ENCODE measurements at regions not wholly inside any gene's neighbourhood (a gene's known extent, or its start where the extent isn't known, plus 50 kb on each side); places are given as distances from the start of the nearest gene placed in this dataset.

DNA sequence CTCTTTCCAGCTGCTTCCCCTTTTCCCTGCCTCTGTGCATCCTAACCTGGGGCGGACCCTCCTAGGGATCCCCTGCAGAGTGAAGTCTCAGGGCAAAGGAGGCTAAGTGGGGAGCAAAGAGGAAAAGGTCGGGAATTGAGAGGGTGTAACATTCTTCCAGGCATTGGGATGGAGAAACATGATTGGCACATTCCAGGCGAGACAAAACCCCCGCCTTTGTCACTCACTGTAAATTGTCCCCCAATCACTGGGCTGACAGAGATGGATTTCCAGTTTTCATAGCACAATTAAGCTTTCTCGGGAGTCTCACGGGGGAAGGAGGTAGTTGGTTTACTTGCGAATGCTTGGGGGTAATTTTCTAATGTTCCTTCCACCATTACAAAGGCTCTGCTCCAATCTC is 74.9 kb downstream of the MIAT start:
- no peak for DNase-seq (ENCODE audit: low spot score)

DNA sequence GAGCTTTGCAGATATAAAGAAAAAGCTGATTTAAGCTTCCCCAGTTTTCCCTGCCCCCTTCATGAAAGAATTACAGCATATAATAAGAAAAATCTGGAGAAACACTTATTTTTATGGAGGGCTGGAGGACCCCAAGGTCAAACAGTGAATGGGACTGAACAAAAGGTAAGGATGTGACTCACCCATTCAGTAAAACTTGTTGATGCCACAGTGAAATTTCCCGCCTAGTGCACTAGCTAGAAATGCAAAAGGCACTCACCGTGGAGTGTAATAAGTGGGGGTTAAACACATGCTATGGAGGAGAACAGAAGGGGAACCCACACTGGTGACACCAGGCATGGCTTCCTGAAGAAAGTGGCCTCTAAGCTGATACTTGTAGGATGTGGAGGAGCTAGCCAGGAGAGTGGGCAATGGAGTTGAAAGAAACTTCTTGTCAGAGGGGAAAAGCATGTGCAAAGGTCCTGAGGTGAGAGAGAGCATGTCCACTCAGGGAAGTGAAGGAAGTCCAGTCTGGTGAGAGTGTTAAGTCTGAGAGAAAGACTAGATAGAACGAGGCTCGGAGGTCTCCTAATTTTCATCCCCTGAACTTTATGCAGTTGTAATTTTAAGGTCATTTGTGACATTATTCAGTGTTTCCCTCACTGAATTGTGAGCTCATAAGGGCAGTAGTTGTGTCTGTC is 77.1 kb downstream of the MIAT start:
- no peak for DNase-seq (ENCODE audit: low spot score)

DNA sequence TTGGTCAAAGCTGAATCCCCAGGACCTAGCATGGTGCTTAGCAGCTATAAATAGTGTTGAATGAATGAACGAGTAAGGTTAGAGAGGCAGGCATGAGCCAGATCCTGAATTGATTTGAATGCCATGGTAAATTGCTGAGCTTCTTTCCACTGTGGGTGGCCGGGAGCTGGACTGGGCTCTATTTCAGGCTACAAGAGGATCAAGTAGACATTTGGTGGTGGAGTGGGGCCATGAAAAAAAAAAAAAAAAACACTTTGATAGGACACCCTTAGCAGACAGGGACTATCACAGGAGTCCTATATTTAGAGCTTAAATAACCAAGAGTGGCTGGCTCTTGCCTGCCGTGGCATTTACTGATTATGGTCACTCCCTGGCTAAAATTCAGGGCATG is 77.6 kb downstream of the MIAT start:
- DNase-seq (ENCODE audit: low spot score), result no peak

DNA sequence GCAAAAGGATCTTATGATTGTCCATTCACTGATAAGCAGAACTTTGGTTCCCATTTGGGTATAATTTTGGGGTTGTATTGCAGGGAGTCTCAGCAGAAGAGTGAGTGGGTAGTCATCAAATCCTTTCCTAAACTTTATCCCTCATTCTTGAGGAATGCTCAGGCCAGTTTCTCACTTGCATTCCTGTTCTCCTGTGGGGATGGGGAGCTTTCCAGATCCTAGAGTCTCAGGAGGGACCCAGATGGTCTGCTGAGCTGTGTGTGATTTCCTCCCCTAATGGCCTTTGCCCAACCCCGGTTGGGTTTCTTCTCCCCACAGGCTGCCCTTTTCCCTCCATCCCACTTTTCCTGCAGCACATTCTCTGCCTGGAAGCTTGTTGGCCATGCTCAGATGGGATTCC is 79.9 kb downstream of the MIAT start:
- no peak for DNase-seq (ENCODE audit: low spot score)

DNA sequence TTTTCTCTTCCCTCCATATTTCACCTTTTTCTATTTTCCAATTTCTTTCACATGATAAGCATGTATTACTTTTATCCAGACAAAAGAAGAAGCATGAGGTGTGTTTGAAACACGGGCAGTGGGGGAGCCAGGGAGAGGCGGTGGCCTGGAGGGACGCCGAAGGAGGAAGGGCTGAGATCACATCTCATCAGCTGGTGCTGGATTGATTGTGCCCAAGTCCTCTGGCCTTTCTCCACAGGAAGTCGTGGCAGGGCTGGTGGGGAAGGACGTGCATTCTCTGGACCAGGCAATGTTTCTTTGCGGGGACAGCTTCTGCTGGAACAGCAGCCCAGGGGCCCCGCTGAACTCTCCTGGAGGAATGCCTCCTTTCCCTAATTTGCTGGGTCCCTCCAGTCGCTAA is 82.9 kb downstream of the MIAT start:
- DNase-seq (ENCODE audit: low spot score), result no peak

DNA sequence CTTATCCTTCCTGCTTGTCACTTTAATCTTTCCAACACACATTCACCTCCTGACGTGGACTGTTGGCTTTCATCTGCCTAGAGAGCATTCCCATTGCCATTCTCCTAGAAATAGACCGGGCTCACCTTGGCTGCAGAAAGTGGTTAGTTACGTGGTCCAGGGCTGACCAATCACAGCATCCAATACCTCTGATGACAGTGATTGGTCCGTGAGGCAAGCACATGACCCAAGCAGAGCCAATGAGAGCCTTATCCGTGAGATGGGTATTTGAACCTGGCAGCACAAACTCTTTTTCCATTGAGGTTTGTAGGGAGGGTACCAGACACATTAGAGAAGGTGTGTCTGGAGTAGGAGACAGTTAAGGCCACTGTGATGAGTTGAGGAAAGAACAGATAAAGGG is 85.8 kb downstream of the MIAT start:
- DNase-seq (ENCODE audit: low spot score), result no peak

DNA sequence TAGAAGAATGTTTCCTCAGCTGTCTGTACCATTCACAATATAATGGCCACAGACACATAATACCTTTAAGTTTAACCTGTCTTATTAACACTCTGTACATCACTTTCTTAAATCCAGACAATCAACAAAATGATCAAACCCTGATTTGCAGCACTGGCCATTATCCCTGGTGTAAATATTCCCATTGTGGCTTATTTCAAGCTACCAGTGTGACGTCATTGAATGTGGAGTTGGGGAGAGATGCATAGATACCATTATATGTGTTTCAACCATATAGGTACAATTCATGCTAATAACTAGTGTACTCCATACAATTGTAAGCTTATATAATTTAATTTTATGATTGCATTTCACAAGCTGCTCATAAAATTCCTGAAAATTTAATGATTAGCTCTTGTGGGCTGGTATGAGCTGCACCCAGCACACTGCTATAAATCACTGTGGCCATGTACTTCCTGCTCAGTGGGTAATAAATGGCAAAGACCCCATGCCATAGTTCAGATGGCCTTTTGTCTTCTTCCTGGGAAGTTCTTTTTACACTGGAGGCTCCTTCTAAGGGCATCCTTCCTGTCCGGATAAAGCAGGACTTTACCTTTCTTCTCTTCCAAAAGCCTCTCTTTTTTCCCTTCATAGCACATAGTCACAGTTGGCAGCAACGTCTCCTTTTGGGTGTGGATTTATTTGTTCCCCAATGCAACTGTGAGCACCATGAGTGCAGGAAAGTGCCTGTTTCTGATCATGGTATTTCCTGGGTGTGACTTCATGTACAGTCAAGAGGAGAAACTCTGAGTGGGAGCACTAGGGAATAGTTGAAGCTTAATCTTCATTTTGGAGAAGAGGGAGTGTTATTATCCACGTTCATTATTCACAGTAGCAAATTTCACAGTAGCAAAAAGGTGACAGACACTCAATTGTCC is 87.8 kb downstream of the MIAT start:
- no peak for DNase-seq (ENCODE audit: low spot score)

DNA sequence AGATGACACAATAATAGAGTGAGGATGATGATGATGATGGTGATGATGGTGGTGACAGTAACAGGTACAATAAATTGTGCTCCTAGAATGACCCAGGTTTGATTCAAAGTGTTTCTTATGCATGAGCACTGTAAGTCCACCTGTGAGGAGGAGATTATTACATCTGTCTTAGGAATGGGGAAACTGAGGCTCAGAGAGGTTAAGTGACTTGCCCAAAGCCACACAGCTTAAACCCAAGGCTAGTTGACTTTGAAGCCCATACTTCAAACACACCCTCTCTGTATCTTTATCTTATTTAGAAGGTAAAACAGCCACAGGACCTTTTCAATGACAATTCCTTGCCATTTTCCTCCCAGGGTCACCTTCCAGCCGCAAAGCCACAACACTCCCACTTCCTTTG is 88.9 kb downstream of the MIAT start:
- DNase-seq (ENCODE audit: low spot score), result no peak

DNA sequence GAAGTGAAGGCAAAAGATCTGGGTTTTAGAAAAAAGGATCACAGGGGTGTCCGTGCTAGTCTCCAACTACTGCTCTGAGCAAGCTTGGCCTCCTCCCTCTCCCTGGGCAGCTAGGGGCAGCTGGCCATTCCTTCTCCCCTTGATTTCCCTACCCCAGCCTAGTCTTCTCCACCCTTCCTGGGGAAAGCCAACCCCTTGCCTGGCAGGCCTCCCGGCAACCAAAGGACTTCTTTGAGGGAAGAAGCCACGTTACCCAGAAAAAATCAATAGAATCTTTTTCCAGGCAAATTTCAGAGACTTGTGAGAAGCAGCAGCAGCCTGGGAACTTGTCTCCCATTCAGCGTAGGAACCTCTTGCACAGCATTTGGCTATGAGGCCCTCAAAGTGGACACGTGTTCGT is 91.5 kb downstream of the MIAT start:
- no peak for DNase-seq (ENCODE audit: low spot score)

DNA sequence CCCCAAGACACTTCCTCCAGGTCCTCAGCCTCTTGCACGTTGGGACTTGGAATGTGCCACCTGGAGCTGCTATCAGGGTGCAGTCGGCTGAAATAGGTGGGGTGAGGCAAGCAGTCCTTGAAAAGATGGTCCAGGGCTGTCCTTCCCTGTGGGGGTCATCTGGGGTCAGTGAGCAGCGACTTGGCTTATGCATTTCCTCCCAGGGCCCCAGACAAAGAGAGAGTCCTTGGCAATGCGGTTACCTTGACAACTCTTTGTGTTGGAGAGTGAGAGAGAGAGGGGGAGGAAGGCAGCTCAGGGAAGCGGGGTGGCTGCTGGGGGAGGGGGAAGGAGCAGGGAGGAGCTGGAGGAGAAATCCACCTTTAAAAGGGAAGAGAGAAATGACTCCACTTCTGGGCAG is 93.8 kb downstream of the MIAT start:
- no peak for DNase-seq (ENCODE audit: low spot score)

DNA sequence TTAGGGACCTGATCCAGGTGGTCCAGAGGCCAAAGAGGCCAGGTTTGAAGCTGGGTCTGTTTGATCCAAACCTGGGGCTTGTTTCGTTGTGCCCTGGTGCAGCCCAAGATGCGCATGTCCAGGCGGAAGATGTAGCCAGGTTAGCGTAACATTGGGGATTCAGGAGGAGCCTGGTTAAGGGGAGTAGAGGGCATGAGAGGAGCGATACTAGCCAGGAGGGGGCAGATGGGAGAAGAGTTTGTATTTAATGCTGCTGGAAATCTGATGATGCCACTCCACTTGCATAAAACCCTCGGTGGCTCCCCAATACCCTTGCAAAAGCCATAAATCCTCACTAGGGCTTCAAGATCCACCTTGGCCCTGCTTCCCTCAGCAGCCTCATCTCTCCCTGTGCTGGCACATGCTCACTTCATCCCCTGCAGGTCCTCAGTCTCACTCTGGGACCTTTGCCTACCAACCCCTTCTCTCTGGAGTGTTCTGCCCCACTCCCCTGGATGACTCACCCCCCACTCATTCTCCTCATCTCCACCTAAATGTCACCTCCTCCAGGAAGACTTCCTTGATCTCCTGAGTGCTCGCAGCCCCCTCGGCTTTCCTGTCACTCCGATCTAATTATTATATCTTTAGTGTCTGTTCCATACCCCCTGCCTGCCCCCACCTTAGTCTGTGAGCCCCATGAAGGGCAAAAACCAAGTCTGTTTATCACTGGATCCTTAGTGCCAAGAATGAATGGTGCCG is 95.9 kb downstream of the MIAT start:
- no peak for DNase-seq (ENCODE audit: low spot score)

DNA sequence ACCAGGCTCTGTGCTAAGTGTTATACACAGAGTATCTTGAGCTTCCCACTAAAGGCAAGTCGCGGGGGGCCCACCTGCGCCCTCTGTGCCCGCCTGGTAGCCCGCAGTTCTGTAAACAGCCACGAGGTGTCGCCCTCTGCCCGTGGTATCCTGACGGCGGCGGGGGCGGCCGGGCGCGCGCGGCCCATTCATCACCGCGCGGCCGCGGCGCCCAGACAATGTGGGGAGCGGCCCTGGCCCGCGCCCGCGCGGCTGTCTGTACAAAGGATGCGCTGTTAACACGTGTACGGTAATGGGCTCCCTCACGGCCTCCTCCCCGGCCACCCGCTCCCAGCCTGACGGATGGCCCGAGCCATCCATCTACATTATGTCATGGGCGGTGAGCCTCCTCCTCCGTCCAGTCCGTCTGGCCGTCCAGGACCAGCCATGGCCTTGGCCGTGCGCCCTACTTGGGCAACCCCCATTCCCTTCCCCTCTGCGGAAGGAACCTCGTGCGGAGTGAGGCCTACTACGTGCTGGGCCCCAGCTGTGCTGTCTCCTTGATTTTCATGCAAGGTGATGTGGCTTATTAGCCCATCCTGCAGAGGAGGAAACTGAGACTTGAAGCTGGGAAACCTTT is 99.4 kb downstream of the MIAT start:
- peak; percentile 45 for DNase-seq (ENCODE audit: low spot score)

DNA sequence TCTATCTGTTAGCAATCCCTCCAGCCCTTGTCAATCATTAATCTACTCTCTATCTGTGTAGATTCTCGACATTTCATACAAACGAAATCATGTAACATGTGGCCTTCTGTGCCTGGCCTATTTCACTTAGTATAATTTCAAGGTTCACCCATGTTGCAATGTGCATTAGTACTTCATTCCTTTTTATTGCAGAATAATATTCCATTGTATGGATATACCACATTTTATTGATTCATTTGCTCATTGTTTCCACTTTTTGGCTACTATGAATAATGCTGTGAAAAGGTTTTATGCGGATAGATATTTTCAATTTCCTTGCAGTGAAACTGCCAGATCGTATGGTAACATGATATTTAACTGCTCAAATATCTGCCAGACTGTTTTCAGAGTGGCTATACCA is 100.1 kb downstream of the MIAT start:
- no peak for DNase-seq (ENCODE audit: low spot score)

DNA sequence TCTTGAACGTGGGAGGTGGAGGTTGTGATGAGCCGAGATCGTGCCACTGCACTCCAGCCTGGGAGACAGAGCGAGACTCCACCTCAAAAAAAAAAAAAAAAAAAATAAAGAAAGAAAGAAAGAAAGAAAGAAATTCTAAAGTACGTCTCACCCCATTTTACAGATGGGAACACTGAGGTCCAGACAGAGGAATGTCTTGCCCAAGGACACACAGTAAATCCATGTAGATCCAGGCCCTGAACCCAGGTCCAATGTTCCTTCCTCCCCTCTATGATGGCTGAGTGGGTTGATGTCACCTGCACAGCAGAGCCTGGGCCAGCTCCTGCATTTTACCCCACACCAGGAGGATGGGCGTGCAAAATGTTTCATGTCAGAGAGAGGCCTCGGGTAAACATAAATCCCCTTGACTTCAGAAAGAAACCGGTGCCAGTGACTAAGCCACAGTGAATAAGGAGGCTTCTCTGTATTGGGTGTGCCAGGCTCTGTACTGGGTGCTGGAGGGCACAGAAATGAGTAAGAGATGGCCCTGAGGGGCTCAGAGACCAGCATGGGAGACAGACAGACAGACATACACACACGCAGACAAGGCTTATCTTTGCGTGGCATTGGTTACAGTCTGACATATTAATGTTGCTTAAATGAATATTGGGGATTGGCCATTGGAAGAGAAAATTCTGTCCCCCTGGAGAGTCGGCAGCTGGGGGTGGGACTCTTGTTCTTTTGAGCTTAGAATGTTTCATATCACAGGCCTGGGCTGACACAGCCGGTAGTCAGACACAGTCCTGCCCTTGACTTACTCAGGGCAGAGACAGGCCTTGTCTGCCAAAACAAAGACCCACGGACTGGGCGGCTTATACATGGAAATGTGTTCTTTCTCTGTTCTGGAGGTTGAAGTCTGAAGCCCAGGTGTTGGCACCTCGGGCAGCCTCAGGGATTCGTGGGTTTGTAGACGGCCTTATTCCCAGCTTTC is 105.4 kb downstream of the MIAT start:
- no peak for DNase-seq (ENCODE audit: low spot score)

DNA sequence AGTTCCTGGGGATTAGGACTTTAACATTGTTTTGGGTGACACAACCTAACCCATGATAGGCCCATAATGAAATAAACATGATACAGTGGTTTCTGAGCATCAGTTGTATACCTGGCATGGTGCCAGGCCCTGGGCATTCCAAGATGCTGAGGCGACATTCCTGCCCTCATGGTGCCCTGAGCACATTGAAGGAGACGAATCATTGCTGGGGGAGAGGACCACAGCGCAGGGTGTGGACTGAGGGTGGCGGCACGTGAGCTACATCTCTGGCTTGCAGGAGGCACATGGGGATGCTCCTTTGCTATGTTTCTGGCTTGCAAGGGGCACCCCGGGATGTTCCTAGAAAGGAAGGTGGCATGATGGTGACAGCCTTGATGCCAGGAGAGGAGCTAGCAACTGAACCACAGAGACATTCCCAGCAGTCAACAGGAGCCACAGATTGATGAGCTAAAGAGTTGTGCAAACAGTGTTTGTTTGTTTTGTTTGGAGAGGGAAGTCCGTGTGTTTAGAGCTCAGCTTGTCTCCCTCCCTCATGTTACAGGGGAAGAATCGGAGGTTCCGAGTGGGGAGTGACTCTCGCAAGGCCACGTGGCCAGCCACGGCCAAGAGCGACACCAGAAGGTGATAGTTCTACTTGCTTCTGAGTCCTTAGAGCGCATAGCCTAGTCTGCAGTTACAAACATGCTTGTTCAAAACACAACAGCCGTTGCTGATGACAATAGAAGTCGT is 106.4 kb downstream of the MIAT start:
- DNase-seq (ENCODE audit: low spot score), result no peak

DNA sequence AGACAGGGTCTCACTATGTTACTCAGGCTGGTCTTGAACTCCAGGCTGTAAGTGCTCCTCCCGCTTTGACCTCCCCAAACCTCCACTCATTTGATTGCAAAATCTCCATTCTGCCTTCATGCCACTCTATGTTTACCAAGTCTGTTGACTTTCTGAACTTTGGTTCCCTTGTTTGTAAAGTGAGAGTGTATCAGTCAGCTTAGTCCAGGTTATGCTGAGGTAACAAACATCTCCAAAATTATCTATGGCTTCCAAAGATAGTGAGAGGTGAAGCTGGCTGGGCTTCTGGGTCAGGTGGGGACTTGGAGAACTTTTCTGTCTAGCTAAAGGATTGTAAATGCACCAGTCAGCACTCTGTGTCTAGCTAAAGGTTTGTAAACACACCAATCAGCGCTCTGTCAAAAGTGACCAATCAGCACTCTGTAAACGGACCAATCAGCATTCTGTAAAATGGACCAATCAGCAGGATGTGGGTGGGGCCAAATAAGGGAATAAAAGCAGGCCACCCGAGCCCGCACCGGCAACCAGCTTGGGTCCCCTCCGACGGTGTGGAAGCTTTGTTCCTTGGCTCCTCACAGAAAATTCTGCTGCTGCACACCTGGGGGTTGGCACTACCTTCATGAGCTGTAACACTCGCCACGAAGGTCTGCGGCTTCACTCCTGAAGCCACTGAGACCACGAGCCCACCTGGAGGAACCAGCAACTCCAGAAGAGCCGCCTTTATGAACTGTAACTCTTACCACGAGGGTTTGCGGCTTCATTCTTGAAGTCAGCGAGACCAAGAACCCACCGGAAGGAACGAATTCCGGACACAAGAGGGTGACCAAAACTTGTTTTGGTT is 109.3 kb downstream of the MIAT start:
- no peak for DNase-seq (ENCODE audit: low spot score)

DNA sequence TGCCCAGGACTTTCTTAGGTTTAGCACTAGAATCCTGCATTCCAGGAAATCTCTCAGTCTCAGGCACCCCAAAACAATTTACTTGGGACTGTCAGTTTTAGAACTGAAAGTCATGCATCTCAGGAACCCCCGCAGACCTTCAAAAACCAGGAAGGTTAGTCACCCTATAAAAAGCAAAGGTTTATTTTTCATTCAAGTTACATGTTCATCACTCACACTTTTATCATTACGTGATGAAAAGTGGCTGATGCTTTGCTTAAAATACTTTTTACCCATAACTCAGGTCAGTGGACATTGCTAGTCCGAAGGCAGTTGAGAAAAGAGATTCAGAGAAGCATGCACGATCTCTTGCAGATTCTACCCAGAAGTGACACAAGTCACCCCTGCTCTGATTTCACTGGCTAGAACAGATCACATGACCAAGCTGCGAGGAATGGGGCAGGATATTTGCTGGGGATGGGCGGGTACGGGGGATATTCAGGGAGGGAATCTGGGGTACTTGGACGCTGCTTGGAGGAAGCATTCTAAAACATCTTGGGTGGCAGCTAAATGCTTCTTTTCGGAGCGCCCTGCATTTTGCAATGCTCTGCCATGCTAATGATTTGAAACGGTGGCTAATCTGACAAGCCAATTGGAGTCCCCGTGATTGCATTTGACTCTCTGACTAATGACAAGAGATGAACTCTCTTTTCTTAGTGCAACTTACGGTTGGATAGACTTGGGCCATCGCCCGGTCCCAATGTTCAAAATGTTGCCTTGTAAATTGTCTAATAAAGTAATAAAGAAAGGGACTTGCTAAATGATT is 110.2 kb downstream of the MIAT start:
- DNase-seq (ENCODE audit: low spot score), result no peak

DNA sequence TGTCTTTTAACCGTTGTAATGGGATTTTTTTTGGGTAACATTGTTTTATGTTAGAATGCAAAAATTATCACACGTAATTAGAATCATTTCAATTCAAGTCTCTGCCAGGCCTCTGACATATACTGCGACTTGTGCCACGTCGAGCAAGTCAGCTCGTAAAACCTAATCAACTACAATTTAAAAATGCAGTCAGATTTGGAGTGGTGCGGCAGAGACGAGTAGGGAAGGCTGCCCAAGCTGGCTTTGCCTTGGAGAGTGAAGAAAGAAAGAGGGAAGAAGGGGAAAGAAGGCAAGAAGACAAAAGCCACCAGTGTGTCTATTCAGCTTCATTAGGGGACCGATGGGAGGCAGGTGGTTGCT is 110.7 kb downstream of the MIAT start:
- no peak for DNase-seq (ENCODE audit: low spot score)

DNA sequence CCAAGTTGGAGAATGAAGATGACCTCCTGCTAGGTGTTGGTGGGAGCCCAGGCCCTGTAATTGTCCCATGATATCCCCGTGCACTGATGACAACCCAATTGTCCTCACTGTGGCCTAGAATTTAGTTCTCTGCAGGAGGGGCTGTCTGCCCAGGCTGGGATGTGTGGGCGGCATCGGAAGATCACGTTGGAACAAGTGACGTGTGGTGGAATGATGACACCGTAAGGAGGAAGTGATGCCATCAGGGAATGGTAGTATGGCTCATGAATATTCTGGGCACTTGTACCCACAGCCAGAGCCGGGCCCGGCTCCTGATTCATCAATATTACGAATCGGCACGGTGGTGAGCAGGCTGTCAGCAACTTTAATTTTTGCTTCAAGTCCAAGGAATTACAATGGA is 111.6 kb downstream of the MIAT start:
- DNase-seq (ENCODE audit: low spot score), result no peak

Measured in hematopoietic multipotent progenitor cell treated with erythropoietin and hydrocortisone succinate and interleukin-3 and kit ligand, for 15 days (in vitro differentiated cells).